ENCODE measurements at regions not wholly inside any gene's neighbourhood (a gene's known extent, or its start where the extent isn't known, plus 50 kb on each side); places are given as distances from the start of the nearest gene placed in this dataset.

- TF ChIP-seq POLR2A (IDR thresholded peaks at IDR 0.05) (no peak), CTCF (IDR thresholded peaks at IDR 0.05) (no peak)
Measured at GRCh38 chr11:15815246-15816195, 540.8 kb downstream of the SOX6 start.
